ENCODE measurements at regions not wholly inside any gene's neighbourhood (a gene's known extent, or its start where the extent isn't known, plus 50 kb on each side); places are given as distances from the start of the nearest gene placed in this dataset.

- no peak for TF ChIP-seq GATA1 (IDR thresholded peaks at IDR 0.05; ENCODE audit: low read depth, low read length)
- TF ChIP-seq POLR2A (IDR thresholded peaks at IDR 0.05; ENCODE audit: low read length) = no peak
- DNase-seq = no peak
Observed at GRCh38 chr7:18347170-18347569, 148.4 kb upstream of the HDAC9 start.

- no peak for TF ChIP-seq POLR2A (IDR thresholded peaks at IDR 0.05; ENCODE audit: low read length)
- TF ChIP-seq GATA1 (IDR thresholded peaks at IDR 0.05; ENCODE audit: low read depth, low read length) = no peak
- no peak for DNase-seq
Observed at GRCh38 chr7:18350678-18351077, 144.9 kb upstream of the HDAC9 start.

- peak; percentile 29 to 41 for DNase-seq
- TF ChIP-seq GATA1 (IDR thresholded peaks at IDR 0.05; ENCODE audit: low read depth, low read length) (no peak), POLR2A (IDR thresholded peaks at IDR 0.05; ENCODE audit: low read length) (no peak)
Observed at GRCh38 chr7:18352339-18353255, 143.0 kb upstream of the HDAC9 start.

GRCh38 chr7:18353339-18353738, 142.2 kb upstream of the HDAC9 start:
- no peak for TF ChIP-seq GATA1 (IDR thresholded peaks at IDR 0.05; ENCODE audit: low read depth, low read length)
- no peak for TF ChIP-seq POLR2A (IDR thresholded peaks at IDR 0.05; ENCODE audit: low read length)
- no peak for DNase-seq

- TF ChIP-seq GATA1 (IDR thresholded peaks at IDR 0.05; ENCODE audit: low read depth, low read length) (no peak), POLR2A (IDR thresholded peaks at IDR 0.05; ENCODE audit: low read length) (no peak)
Observed at GRCh38 chr7:18354108-18355085, 141.2 kb upstream of the HDAC9 start.

GRCh38 chr7:18356191-18356645, 139.3 kb upstream of the HDAC9 start:
- peak; percentile 36 to 50 for DNase-seq
- TF ChIP-seq POLR2A (IDR thresholded peaks at IDR 0.05; ENCODE audit: low read length) = no peak
- TF ChIP-seq GATA1 (IDR thresholded peaks at IDR 0.05; ENCODE audit: low read depth, low read length) = no peak

More at GRCh38 chr7:18354108-18355085, 141.2 kb upstream of the HDAC9 start:
- no peak for DNase-seq

- TF ChIP-seq GATA1 (IDR thresholded peaks at IDR 0.05; ENCODE audit: low read depth, low read length) (no peak), POLR2A (IDR thresholded peaks at IDR 0.05; ENCODE audit: low read length) (no peak)
- DNase-seq = no peak
Observed at GRCh38 chr7:18357691-18358090, 137.9 kb upstream of the HDAC9 start.

- DNase-seq = no peak
- no peak for TF ChIP-seq POLR2A (IDR thresholded peaks at IDR 0.05; ENCODE audit: low read length)
- TF ChIP-seq GATA1 (IDR thresholded peaks at IDR 0.05; ENCODE audit: low read depth, low read length) = no peak
Observed at GRCh38 chr7:18361756-18362155, 133.8 kb upstream of the HDAC9 start.

GRCh38 chr7:18363751-18364380, 131.7 kb upstream of the HDAC9 start:
- TF ChIP-seq POLR2A (IDR thresholded peaks at IDR 0.05; ENCODE audit: low read length) (no peak), GATA1 (IDR thresholded peaks at IDR 0.05; ENCODE audit: low read depth, low read length) (no peak)
- no peak for DNase-seq

GRCh38 chr7:18364396-18364795, 131.2 kb upstream of the HDAC9 start:
- TF ChIP-seq GATA1 (IDR thresholded peaks at IDR 0.05; ENCODE audit: low read depth, low read length) = no peak
- TF ChIP-seq POLR2A (IDR thresholded peaks at IDR 0.05; ENCODE audit: low read length) = no peak
- no peak for DNase-seq

- DNase-seq = no peak
- TF ChIP-seq POLR2A (IDR thresholded peaks at IDR 0.05; ENCODE audit: low read length) = no peak
Observed at GRCh38 chr7:18366394-18366793, 129.2 kb upstream of the HDAC9 start.

- TF ChIP-seq GATA1 (IDR thresholded peaks at IDR 0.05; ENCODE audit: low read depth, low read length) (no peak), POLR2A (IDR thresholded peaks at IDR 0.05; ENCODE audit: low read length) (no peak)
- no peak for DNase-seq
Observed at GRCh38 chr7:18369011-18369410, 126.5 kb upstream of the HDAC9 start.

GRCh38 chr7:18370633-18371032, 124.9 kb upstream of the HDAC9 start:
- no peak for DNase-seq
- no peak for TF ChIP-seq GATA1 (IDR thresholded peaks at IDR 0.05; ENCODE audit: low read depth, low read length)
- TF ChIP-seq POLR2A (IDR thresholded peaks at IDR 0.05; ENCODE audit: low read length) = no peak

Data from erythroblast (primary cell).